HG03439 (cell line): ENCODE measurements at regions not wholly inside any gene's neighbourhood (a gene's known extent, or its start where the extent isn't known, plus 50 kb on each side); places are given as distances from the start of the nearest gene placed in this dataset.

Experiments
- ATAC-seq: cut with Tn5 transposase; IDR thresholded peaks from one replicate; pipeline ENCODE4 v1.9.1; 2021; ENCODE audit warnings: mild to moderate bottlenecking, moderate library complexity; ENCODE audit not compliant: unreplicated experiment

- ATAC-seq, result no peak
Observed at GRCh38 chr10:118501637-118502440, 93.6 kb downstream of the PRLHR start.

GRCh38 chr10:118501171-118501570 is 94.3 kb downstream of the PRLHR start:
- ATAC-seq, result no peak

- ATAC-seq, result no peak
Observed at GRCh38 chr10:118500477-118501104, 94.9 kb downstream of the PRLHR start.

- no peak for ATAC-seq
Observed at GRCh38 chr10:118499186-118499585, 96.3 kb downstream of the PRLHR start.

GRCh38 chr10:118498623-118499022 is 96.8 kb downstream of the PRLHR start:
- no peak for ATAC-seq

- ATAC-seq, result no peak
Observed at GRCh38 chr10:118497227-118497626, 98.2 kb downstream of the PRLHR start.

GRCh38 chr10:118496525-118496924 is 98.9 kb downstream of the PRLHR start:
- no peak for ATAC-seq

- no peak for ATAC-seq
Observed at GRCh38 chr10:118495499-118495898, 99.9 kb downstream of the PRLHR start.

GRCh38 chr10:118491055-118491454 is 104.4 kb downstream of the PRLHR start:
- ATAC-seq, result no peak

- ATAC-seq, result no peak
Observed at GRCh38 chr10:118488710-118489497, 106.5 kb downstream of the PRLHR start.

GRCh38 chr10:118485641-118486040 is 109.8 kb downstream of the PRLHR start:
- no peak for ATAC-seq

GRCh38 chr10:118484152-118484871 is 111.1 kb downstream of the PRLHR start:
- ATAC-seq, result no peak

- ATAC-seq, result no peak
Observed at GRCh38 chr10:118483496-118483895, 112.0 kb downstream of the PRLHR start.

- ATAC-seq, result no peak
Observed at GRCh38 chr10:118482393-118483331, 112.8 kb downstream of the PRLHR start.

GRCh38 chr10:118481871-118482270 is 113.6 kb downstream of the PRLHR start:
- ATAC-seq, result no peak

GRCh38 chr10:118475214-118475613 is 120.2 kb downstream of the PRLHR start:
- no peak for ATAC-seq

GRCh38 chr10:118474111-118474510 is 121.3 kb downstream of the PRLHR start:
- no peak for ATAC-seq

- no peak for ATAC-seq
Observed at GRCh38 chr10:118473305-118473960, 122.0 kb downstream of the PRLHR start.
